CD4-positive, alpha-beta T cell treated with Interleukin-12 subunit alpha and Interleukin-12 subunit beta, for 1 hour (primary cell): ENCODE measurements at regions not wholly inside any gene's neighbourhood (a gene's known extent, or its start where the extent isn't known, plus 50 kb on each side); places are given as distances from the start of the nearest gene placed in this dataset.

Experiments used
- DNase-seq: peaks from one replicate; pipeline ENCODE4 v3.0.0-alpha.2; 2020

- DNase-seq, result no peak
Observed at GRCh38 chr5:167616043-167616890, 675.2 kb upstream of the WWC1 start.

GRCh38 chr5:167623354-167623753, 668.1 kb upstream of the WWC1 start:
- no peak for DNase-seq

- no peak for DNase-seq
Observed at GRCh38 chr5:167624053-167624452, 667.4 kb upstream of the WWC1 start.

- no peak for DNase-seq
Observed at GRCh38 chr5:167626341-167627123, 664.9 kb upstream of the WWC1 start.

- no peak for DNase-seq
Observed at GRCh38 chr5:167629634-167630033, 661.8 kb upstream of the WWC1 start.

- DNase-seq, result no peak
Observed at GRCh38 chr5:167631191-167631590, 660.3 kb upstream of the WWC1 start.

GRCh38 chr5:167633114-167633513, 658.3 kb upstream of the WWC1 start:
- no peak for DNase-seq

GRCh38 chr5:167633931-167634341, 657.5 kb upstream of the WWC1 start:
- DNase-seq, result no peak

- no peak for DNase-seq
Observed at GRCh38 chr5:167634432-167634831, 657.0 kb upstream of the WWC1 start.

GRCh38 chr5:167638816-167639215, 652.6 kb upstream of the WWC1 start:
- DNase-seq, result no peak

GRCh38 chr5:167639273-167639672, 652.2 kb upstream of the WWC1 start:
- DNase-seq, result no peak

GRCh38 chr5:167639766-167640165, 651.7 kb upstream of the WWC1 start:
- DNase-seq, result no peak

GRCh38 chr5:167642181-167642580, 649.3 kb upstream of the WWC1 start:
- no peak for DNase-seq

GRCh38 chr5:167642779-167643517, 648.5 kb upstream of the WWC1 start:
- no peak for DNase-seq

- DNase-seq, result no peak
Observed at GRCh38 chr5:167643631-167644280, 647.7 kb upstream of the WWC1 start.

GRCh38 chr5:167644619-167645018, 646.8 kb upstream of the WWC1 start:
- DNase-seq, result no peak

- no peak for DNase-seq
Observed at GRCh38 chr5:167649471-167649870, 642.0 kb upstream of the WWC1 start.

- DNase-seq, result no peak
Observed at GRCh38 chr5:167652690-167653089, 638.8 kb upstream of the WWC1 start.

GRCh38 chr5:167653645-167654106, 637.8 kb upstream of the WWC1 start:
- no peak for DNase-seq

- no peak for DNase-seq
Observed at GRCh38 chr5:167657016-167657415, 634.4 kb upstream of the WWC1 start.

- DNase-seq, result no peak
Observed at GRCh38 chr5:167658889-167659288, 632.6 kb upstream of the WWC1 start.

- DNase-seq, result no peak
Observed at GRCh38 chr5:167661605-167662004, 629.8 kb upstream of the WWC1 start.
